ENCODE measurements at regions not wholly inside any gene's neighbourhood (a gene's known extent, or its start where the extent isn't known, plus 50 kb on each side); places are given as distances from the start of the nearest gene placed in this dataset.

DNA sequence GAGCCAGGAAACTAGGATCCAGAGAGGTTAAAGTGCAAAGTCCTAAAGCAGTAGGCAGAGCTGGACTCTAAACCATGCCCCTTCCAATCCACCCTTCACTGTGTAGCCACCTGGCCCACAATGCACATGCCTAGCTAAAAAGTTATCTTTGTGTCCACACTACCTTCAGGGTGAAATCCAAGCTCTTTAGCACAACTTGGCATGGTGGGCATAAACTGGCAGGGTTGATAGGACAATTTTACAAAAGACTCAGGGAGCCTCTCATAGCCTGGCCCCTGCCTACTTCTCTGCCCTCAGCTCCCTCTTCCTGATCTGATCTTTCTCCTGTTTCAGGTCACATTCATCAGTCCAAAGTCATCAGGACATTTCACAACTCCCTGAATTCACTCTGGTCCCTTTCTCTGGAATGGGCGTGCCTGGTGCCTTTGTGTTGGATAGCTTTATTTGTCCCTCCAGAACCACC, 513.9 kb downstream of the OMA1 start:
- H3K4me3 Mint-ChIP-seq (ENCODE audit: unreplicated experiment), result no peak overlapping the region
- H3K27me3 Mint-ChIP-seq (ENCODE audit: unreplicated experiment), result no peaks in the 10 kb centered on the region
- H3K4me1 Mint-ChIP-seq (ENCODE audit: unreplicated experiment), result no peaks in the 10 kb centered on the region
- no peaks in the 10 kb centered on the region for H3K9me3 Mint-ChIP-seq (ENCODE audit: unreplicated experiment)
- DNase-seq (ENCODE audit: extremely low spot score, unreplicated experiment), result no peak
- no peaks in the 10 kb centered on the region for H3K36me3 Mint-ChIP-seq (ENCODE audit: unreplicated experiment)
- TF ChIP-seq, protein P1, sequence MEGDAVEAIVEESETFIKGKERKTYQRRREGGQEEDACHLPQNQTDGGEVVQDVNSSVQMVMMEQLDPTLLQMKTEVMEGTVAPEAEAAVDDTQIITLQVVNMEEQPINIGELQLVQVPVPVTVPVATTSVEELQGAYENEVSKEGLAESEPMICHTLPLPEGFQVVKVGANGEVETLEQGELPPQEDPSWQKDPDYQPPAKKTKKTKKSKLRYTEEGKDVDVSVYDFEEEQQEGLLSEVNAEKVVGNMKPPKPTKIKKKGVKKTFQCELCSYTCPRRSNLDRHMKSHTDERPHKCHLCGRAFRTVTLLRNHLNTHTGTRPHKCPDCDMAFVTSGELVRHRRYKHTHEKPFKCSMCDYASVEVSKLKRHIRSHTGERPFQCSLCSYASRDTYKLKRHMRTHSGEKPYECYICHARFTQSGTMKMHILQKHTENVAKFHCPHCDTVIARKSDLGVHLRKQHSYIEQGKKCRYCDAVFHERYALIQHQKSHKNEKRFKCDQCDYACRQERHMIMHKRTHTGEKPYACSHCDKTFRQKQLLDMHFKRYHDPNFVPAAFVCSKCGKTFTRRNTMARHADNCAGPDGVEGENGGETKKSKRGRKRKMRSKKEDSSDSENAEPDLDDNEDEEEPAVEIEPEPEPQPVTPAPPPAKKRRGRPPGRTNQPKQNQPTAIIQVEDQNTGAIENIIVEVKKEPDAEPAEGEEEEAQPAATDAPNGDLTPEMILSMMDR (IDR thresholded peaks at IDR 0.05), result no peak
- no peak overlapping the region for H3K27ac Mint-ChIP-seq (ENCODE audit: unreplicated experiment)

DNA sequence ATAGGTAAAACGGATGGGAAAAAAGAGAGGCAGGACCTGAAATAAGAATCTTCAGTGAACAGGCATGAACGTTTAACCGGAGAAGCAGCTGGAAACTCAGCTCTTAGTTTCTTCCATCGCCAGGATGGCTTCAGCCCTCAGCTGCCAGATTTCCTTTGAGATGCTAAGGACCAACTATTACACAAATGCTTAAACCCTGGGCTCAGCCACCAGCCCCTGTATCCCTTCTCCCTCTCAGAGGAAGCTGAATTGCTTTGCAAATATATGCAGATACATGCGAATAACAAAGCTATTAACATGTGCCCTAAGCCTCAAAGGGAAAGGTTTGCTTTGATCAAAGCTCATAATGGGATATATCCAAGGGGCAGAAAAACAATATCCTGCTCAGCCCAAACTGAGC, 515.1 kb downstream of the OMA1 start:
- Mint-ChIP-seq H3K9me3 (ENCODE audit: unreplicated experiment) (no peaks in the 10 kb centered on the region), H3K27ac (ENCODE audit: unreplicated experiment) (no peak overlapping the region), H3K36me3 (ENCODE audit: unreplicated experiment) (no peaks in the 10 kb centered on the region), H3K4me1 (ENCODE audit: unreplicated experiment) (no peaks in the 10 kb centered on the region), H3K4me3 (ENCODE audit: unreplicated experiment) (no peak overlapping the region), H3K27me3 (ENCODE audit: unreplicated experiment) (no peaks in the 10 kb centered on the region)
- no peak for DNase-seq (ENCODE audit: extremely low spot score, unreplicated experiment)
- TF ChIP-seq, protein P1 (IDR thresholded peaks at IDR 0.05), result no peak

DNA sequence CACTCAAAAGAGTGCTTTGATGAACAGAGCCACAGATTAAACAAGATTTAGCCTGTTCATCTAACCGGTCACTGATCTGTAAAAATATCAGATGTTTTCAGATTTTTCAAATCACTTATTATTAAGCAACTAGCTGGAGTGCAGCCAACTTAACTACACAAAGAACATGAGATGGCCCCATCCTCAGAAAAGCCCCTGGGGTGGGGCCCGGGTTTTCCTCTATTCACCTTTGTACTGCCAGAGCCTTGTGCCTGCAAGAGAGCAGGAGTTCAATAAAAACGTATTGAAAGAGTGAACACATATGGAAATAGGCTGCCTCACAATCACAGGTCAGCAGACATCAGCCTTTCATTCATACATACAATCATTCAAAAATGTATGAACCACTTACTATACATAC, 516.1 kb downstream of the OMA1 start:
- Mint-ChIP-seq H3K4me1 (ENCODE audit: unreplicated experiment) (no peaks in the 10 kb centered on the region), H3K27me3 (ENCODE audit: unreplicated experiment) (no peaks in the 10 kb centered on the region), H3K27ac (ENCODE audit: unreplicated experiment) (no peak overlapping the region), H3K9me3 (ENCODE audit: unreplicated experiment) (no peaks in the 10 kb centered on the region), H3K36me3 (ENCODE audit: unreplicated experiment) (no peaks in the 10 kb centered on the region), H3K4me3 (ENCODE audit: unreplicated experiment) (no peak overlapping the region)
- TF ChIP-seq, protein P1 (IDR thresholded peaks at IDR 0.05), result no peak
- DNase-seq (ENCODE audit: extremely low spot score, unreplicated experiment), result no peak

DNA sequence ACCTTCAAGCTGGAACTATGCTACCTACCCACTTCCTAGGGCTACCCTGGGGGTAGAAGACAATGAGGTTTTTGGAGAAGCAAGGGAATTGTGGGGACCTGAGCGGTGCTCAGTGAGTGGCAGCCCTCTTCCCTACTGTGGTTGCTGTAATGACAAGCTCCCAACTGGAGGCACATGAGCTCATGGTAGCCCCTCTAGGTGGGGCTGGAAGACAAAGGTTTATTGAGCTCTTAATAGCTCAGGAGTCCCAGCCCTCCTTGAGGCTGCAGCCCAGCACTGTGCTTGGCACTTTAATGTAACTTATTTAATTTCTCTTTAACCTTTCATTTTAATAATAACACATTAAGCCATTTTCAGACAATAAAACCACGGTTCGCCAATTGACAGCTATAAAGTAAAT, 528.9 kb downstream of the OMA1 start:
- Mint-ChIP-seq H3K27me3 (ENCODE audit: unreplicated experiment) (no peaks in the 10 kb centered on the region), H3K9me3 (ENCODE audit: unreplicated experiment) (no peaks in the 10 kb centered on the region), H3K27ac (ENCODE audit: unreplicated experiment) (no peak overlapping the region), H3K4me3 (ENCODE audit: unreplicated experiment) (no peak overlapping the region), H3K4me1 (ENCODE audit: unreplicated experiment) (no peaks in the 10 kb centered on the region), H3K36me3 (ENCODE audit: unreplicated experiment) (no peaks in the 10 kb centered on the region)
- TF ChIP-seq, protein P1 (IDR thresholded peaks at IDR 0.05), result no peak
- no peak for DNase-seq (ENCODE audit: extremely low spot score, unreplicated experiment)

DNA sequence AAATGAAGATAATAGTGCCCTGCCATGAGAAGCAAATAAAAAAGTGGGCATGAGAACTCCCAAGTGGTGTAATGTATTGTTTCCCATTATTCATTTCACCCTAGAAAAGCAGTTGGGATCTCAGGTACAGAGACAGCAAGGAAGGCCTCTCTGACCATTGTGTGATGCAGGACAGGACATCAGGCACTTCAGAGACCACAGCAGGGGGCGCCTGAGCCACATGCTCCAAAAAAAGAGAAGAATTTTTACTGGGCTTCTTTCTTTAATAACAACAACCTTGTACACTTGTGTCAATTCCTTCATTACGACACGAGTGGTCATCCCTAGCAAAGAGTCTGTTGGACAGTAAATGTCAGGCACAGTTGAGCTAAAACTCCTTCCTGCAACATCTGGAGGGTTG, 533.3 kb downstream of the OMA1 start:
- Mint-ChIP-seq H3K9me3 (ENCODE audit: unreplicated experiment) (no peaks in the 10 kb centered on the region), H3K4me1 (ENCODE audit: unreplicated experiment) (no peaks in the 10 kb centered on the region), H3K4me3 (ENCODE audit: unreplicated experiment) (no peak overlapping the region), H3K36me3 (ENCODE audit: unreplicated experiment) (no peaks in the 10 kb centered on the region), H3K27ac (ENCODE audit: unreplicated experiment) (no peak overlapping the region), H3K27me3 (ENCODE audit: unreplicated experiment) (peaks cover 2% of the 10 kb centered on the region)
- no peak for DNase-seq (ENCODE audit: extremely low spot score, unreplicated experiment)
- TF ChIP-seq, protein P1 (IDR thresholded peaks at IDR 0.05), result no peak

All from osteocyte (in vitro differentiated cells).